CD4-positive, alpha-beta T cell treated with Interleukin-4 for 4 hours (primary cell): ENCODE measurements at regions not wholly inside any gene's neighbourhood (a gene's known extent, or its start where the extent isn't known, plus 50 kb on each side); places are given as distances from the start of the nearest gene placed in this dataset.
"Not testable (repeated sequence)": the region's sequence is repeated elsewhere in the genome, so short reads cannot be mapped to it uniquely, and the experiment has no call there.

Experiments used
- DNase-seq: peaks from one replicate; pipeline ENCODE4 v3.0.0-alpha.2; 2020

- not testable (repeated sequence) for DNase-seq
Observed at GRCh38 chr10:15921423-15921945, 61.2 kb upstream of the MINDY3 start.

GRCh38 chr10:15931376-15931775 lies 71.1 kb upstream of the MINDY3 start:
- DNase-seq: no peak

- not testable (repeated sequence) for DNase-seq
Observed at GRCh38 chr10:15939543-15939942, 79.2 kb upstream of the MINDY3 start.

GRCh38 chr10:15943426-15943825 lies 83.1 kb upstream of the MINDY3 start:
- no peak for DNase-seq

GRCh38 chr10:15954188-15954587 lies 93.9 kb upstream of the MINDY3 start:
- DNase-seq: no peak

GRCh38 chr10:15960277-15960676 lies 100.0 kb upstream of the MINDY3 start:
- DNase-seq: no peak

GRCh38 chr10:15972736-15973135 lies 112.4 kb upstream of the MINDY3 start:
- not testable (repeated sequence) for DNase-seq

GRCh38 chr10:15985690-15986089 lies 125.4 kb upstream of the MINDY3 start:
- DNase-seq: no peak

GRCh38 chr10:15990535-15991129 lies 130.3 kb upstream of the MINDY3 start:
- DNase-seq: no peak

GRCh38 chr10:15997313-15997712 lies 137.0 kb upstream of the MINDY3 start:
- DNase-seq: no peak

- DNase-seq: no peak
Observed at GRCh38 chr10:16001581-16001980, 141.3 kb upstream of the MINDY3 start.

- no peak for DNase-seq
Observed at GRCh38 chr10:16009785-16010184, 149.5 kb upstream of the MINDY3 start.

GRCh38 chr10:16011548-16011947 lies 151.2 kb upstream of the MINDY3 start:
- no peak for DNase-seq

- DNase-seq: no peak
Observed at GRCh38 chr10:16014469-16014868, 154.2 kb upstream of the MINDY3 start.

GRCh38 chr10:16016688-16017087 lies 156.4 kb upstream of the MINDY3 start:
- DNase-seq: no peak

GRCh38 chr10:16020836-16021235 lies 160.5 kb upstream of the MINDY3 start:
- no peak for DNase-seq

- not testable (repeated sequence) for DNase-seq
Observed at GRCh38 chr10:16026832-16027231, 166.5 kb upstream of the MINDY3 start.

GRCh38 chr10:16030562-16030961 lies 170.3 kb upstream of the MINDY3 start:
- DNase-seq: no peak

- no peak for DNase-seq
Observed at GRCh38 chr10:16049050-16049449, 188.7 kb upstream of the MINDY3 start.

GRCh38 chr10:16049782-16050181 lies 189.5 kb upstream of the MINDY3 start:
- DNase-seq: no peak

- no peak for DNase-seq
Observed at GRCh38 chr10:16063350-16063749, 203.0 kb upstream of the MINDY3 start.

GRCh38 chr10:16083551-16083950 lies 223.2 kb upstream of the MINDY3 start:
- DNase-seq: not testable (repeated sequence)

- DNase-seq: no peak
Observed at GRCh38 chr10:16105082-16105481, 244.8 kb upstream of the MINDY3 start.

- peak; percentile 5 for DNase-seq
Observed at GRCh38 chr10:16116404-16117304, 256.3 kb upstream of the MINDY3 start.
